ENCODE measurements at regions not wholly inside any gene's neighbourhood (a gene's known extent, or its start where the extent isn't known, plus 50 kb on each side); places are given as distances from the start of the nearest gene placed in this dataset.

DNA sequence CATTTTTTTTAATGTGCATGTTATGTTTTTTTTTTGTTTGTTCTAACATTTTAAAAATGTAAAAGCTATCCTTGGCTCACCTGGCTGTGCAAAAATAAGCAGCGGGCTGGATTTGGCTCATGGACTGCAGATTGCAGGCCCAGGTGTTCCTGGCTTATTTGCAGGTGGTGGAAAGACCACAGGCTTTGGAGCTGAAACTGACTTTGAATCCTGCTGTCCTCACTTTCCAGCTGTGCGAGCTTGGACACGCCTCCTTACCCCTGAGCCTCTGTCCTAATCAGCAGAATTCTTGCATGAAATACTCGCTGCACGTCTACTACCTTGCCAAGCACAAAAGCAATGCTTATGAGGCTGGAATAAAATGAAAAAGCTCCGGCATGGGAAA is 188.7 kb upstream of the TPM1 start:
- no peaks in the 10 kb centered on the region for H3K4me1 ChIP-seq (ENCODE audit: low read length)
- no peaks in the 10 kb centered on the region for H3K9me3 ChIP-seq (ENCODE audit: insufficient read depth, low read length)
- 0 out of 2 replicates have a peak, but pooled peaks cover 3% of the 10 kb centered on the region for H3K27me3 ChIP-seq (ENCODE audit: low read depth, low read length)
- no peak for TF ChIP-seq EZH2phosphoT487 (IDR thresholded peaks at IDR 0.05; ENCODE audit: low read depth)
- TF ChIP-seq, protein P1, sequence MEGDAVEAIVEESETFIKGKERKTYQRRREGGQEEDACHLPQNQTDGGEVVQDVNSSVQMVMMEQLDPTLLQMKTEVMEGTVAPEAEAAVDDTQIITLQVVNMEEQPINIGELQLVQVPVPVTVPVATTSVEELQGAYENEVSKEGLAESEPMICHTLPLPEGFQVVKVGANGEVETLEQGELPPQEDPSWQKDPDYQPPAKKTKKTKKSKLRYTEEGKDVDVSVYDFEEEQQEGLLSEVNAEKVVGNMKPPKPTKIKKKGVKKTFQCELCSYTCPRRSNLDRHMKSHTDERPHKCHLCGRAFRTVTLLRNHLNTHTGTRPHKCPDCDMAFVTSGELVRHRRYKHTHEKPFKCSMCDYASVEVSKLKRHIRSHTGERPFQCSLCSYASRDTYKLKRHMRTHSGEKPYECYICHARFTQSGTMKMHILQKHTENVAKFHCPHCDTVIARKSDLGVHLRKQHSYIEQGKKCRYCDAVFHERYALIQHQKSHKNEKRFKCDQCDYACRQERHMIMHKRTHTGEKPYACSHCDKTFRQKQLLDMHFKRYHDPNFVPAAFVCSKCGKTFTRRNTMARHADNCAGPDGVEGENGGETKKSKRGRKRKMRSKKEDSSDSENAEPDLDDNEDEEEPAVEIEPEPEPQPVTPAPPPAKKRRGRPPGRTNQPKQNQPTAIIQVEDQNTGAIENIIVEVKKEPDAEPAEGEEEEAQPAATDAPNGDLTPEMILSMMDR (IDR thresholded peaks at IDR 0.05; ENCODE audit: low read depth, low read length) = no peak
- no peak overlapping the region for H3K9ac ChIP-seq (ENCODE audit: low read length)
- no peaks in the 10 kb centered on the region for H4K20me1 ChIP-seq (ENCODE audit: insufficient read depth, low read length)
- no peak overlapping the region for H2AFZ ChIP-seq (ENCODE audit: low read depth, low read length)
- no peak overlapping the region for H3K27ac ChIP-seq (ENCODE audit: low read length)
- no peak overlapping the region for H3K4me2 ChIP-seq (ENCODE audit: low read length)
- H3K4me3 ChIP-seq (ENCODE audit: low read length) = no peak overlapping the region
- no peaks in the 10 kb centered on the region for H3K79me2 ChIP-seq (ENCODE audit: low read length)
- H3K36me3 ChIP-seq (replicated peaks; ENCODE audit: low read depth, low read length) = no peaks in the 10 kb centered on the region

DNA sequence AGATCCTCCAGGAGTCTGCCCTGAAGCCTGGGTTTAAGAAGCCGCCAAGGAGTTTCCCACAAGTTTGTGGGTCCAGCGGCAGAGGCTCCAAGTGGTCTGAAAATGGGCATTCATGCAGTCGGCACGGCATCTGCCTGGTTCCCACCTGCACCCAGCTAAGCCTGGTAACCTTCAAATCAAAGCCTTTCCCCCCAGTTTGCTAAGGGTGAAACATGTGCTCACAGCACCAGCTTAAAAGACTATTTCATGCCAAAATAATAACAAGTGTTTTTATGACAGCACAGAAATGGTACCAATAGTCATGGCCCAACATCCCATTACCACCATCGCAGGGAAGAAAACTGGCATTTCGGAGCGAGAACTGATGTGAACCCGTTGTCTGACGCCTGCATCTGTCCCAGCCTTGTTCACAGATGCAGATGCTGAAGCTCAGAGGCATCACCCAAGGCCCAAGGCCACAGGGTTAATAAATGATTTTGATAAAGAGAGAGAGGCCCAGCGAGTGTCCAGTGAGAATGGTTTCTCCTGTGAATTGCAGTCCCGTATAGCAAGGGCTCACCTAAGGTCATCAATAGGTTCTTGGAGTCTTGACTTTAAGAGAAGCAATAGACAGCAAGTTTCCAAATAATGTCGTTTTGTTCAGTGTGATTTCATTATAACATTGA is 188.0 kb upstream of the TPM1 start:
- H2AFZ ChIP-seq (ENCODE audit: low read depth, low read length) = no peak overlapping the region
- H3K9ac ChIP-seq (ENCODE audit: low read length) = no peak overlapping the region
- TF ChIP-seq, protein P1 (IDR thresholded peaks at IDR 0.05; ENCODE audit: low read depth, low read length) = no peak
- TF ChIP-seq EZH2phosphoT487 (IDR thresholded peaks at IDR 0.05; ENCODE audit: low read depth) = no peak
- no peak overlapping the region for H3K27ac ChIP-seq (ENCODE audit: low read length)
- no peaks in the 10 kb centered on the region for H3K36me3 ChIP-seq (replicated peaks; ENCODE audit: low read depth, low read length)
- no peaks in the 10 kb centered on the region for H3K4me1 ChIP-seq (ENCODE audit: low read length)
- H3K27me3 ChIP-seq (ENCODE audit: low read depth, low read length) = 0 out of 2 replicates have a peak, but pooled peaks cover 3% of the 10 kb centered on the region
- H3K9me3 ChIP-seq (ENCODE audit: insufficient read depth, low read length) = no peaks in the 10 kb centered on the region
- H3K4me2 ChIP-seq (ENCODE audit: low read length) = no peak overlapping the region
- no peaks in the 10 kb centered on the region for H3K79me2 ChIP-seq (ENCODE audit: low read length)
- no peak overlapping the region for H3K4me3 ChIP-seq (ENCODE audit: low read length)
- no peaks in the 10 kb centered on the region for H4K20me1 ChIP-seq (ENCODE audit: insufficient read depth, low read length)

DNA sequence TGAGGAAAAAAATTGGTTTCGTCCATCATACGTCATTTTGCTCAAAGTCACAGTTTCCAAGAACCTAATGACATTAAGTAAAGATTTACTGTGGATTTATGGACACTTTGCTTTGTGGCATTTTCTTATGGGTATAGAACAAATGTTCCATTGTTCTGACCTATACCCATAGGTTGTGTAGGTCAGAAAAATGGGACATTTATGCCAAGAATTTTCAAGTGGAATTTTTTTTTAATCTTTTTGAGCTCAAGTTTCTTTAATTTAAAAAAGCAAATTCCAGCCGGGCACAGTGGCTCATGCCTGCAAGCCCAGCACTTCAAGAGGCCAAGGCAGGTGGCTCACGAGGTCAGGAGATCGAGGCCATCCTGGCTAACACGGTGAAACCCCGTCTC is 187.5 kb upstream of the TPM1 start:
- H3K4me1 ChIP-seq (ENCODE audit: low read length) = no peaks in the 10 kb centered on the region

DNA sequence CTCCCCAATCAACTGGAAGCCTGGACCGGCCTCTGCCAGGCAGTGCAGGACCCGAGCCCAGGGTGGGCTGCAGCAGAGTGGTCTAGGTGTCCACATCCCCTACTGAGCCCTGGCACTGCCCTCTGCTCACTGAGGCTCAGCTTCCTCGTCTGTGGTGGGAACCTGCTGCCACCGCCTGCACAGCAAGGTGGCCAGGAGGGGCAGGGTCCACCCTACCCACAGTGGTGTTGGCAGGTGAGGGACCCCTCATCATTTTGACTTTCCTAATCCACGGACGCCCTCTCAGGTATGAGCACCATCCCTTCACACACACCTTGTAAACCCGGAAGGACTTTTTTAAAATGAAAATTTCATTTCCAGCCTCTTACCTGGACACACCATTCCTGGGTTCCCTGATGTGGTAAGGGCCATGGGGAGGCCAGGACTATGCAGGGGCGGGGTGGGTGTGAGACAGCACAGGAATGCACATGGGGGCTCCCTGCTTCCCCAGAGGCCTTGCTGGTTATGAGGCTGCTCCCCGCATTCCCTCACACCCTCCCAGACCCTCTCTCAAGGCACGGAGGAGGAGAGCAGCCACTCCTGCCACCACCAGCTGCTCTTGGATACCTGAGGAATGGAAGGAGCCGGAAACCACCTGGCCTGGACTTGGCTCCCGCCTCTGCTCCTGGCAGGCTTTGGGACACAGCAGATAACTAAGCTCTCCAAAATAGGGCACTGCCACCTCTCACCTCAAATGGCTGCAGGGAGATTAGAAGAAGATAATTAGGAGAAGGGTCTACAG is 185.9 kb upstream of the TPM1 start:
- Histone ChIP-seq H4K20me1 (ENCODE audit: insufficient read depth, low read length) (no peaks in the 10 kb centered on the region), H3K9ac (ENCODE audit: low read length) (no peak overlapping the region), H3K27ac (ENCODE audit: low read length) (no peak overlapping the region), H3K9me3 (ENCODE audit: insufficient read depth, low read length) (no peaks in the 10 kb centered on the region), H3K36me3 (replicated peaks; ENCODE audit: low read depth, low read length) (no peaks in the 10 kb centered on the region), H3K4me2 (ENCODE audit: low read length) (no peak overlapping the region), H3K79me2 (ENCODE audit: low read length) (no peaks in the 10 kb centered on the region), H3K4me3 (ENCODE audit: low read length) (no peak overlapping the region), H3K4me1 (ENCODE audit: low read length) (no peaks in the 10 kb centered on the region), H3K27me3 (ENCODE audit: low read depth, low read length) (0 out of 2 replicates have a peak, but pooled peaks cover 3% of the 10 kb centered on the region), H2AFZ (ENCODE audit: low read depth, low read length) (no peak overlapping the region)
- TF ChIP-seq, protein P1 (IDR thresholded peaks at IDR 0.05; ENCODE audit: low read depth, low read length) = no peak
- no peak for TF ChIP-seq EZH2phosphoT487 (IDR thresholded peaks at IDR 0.05; ENCODE audit: low read depth)

More for the DNA sequence above, 187.5 kb upstream of the TPM1 start:
- Histone ChIP-seq H3K27me3 (ENCODE audit: low read depth, low read length) (0 out of 2 replicates have a peak, but pooled peaks cover 3% of the 10 kb centered on the region), H3K36me3 (replicated peaks; ENCODE audit: low read depth, low read length) (no peaks in the 10 kb centered on the region), H2AFZ (ENCODE audit: low read depth, low read length) (no peak overlapping the region), H3K4me3 (ENCODE audit: low read length) (no peak overlapping the region), H3K9ac (ENCODE audit: low read length) (no peak overlapping the region), H3K27ac (ENCODE audit: low read length) (no peak overlapping the region), H3K4me2 (ENCODE audit: low read length) (no peak overlapping the region), H3K79me2 (ENCODE audit: low read length) (no peaks in the 10 kb centered on the region), H4K20me1 (ENCODE audit: insufficient read depth, low read length) (no peaks in the 10 kb centered on the region), H3K9me3 (ENCODE audit: insufficient read depth, low read length) (no peaks in the 10 kb centered on the region)
- TF ChIP-seq, protein P1 (IDR thresholded peaks at IDR 0.05; ENCODE audit: low read depth, low read length) = no peak
- TF ChIP-seq EZH2phosphoT487 (IDR thresholded peaks at IDR 0.05; ENCODE audit: low read depth) = no peak

All from OCI-LY3 (cell line).